AG04450 (cell line): ENCODE measurements at regions not wholly inside any gene's neighbourhood (a gene's known extent, or its start where the extent isn't known, plus 50 kb on each side); places are given as distances from the start of the nearest gene placed in this dataset.

ENCODE experiments used
- CTCF ChIA-PET: fragments of 300-600, 350-600 bp; formaldehyde crosslinking; extraction: SDS; loops from one replicate; lab custom pipeline; 2022; ENCODE audit warnings: antibody characterized with exemption, inconsistent platforms; lab: Charles Lee
- POLR2A ChIA-PET: fragments of 350-600 bp; formaldehyde crosslinking; extraction: SDS; loops from one replicate; lab custom pipeline; 2021; ENCODE audit warnings: antibody characterized with exemption, inconsistent platforms; lab: Yijun Ruan, JAX
- DNase-seq: peaks from one replicate; pipeline ENCODE4 v3.0.0-alpha.2; 2011; ENCODE audit warnings: low read depth, low spot score
- H3K27ac ChIP-seq: one replicate; pipeline ENCODE4 v1.5.1; 2012; ENCODE audit warnings: low read depth, low read length, control low read depth
- H3K27me3 ChIP-seq: one replicate; pipeline ENCODE4 v1.6.0; 2012; ENCODE audit warnings: low read length; ENCODE audit not compliant: control insufficient read depth, insufficient read depth
- H3K4me3 ChIP-seq: 2 replicates; pipeline ENCODE4 v1.5.1; 2011; ENCODE audit warnings: mild to moderate bottlenecking, low read depth, low read length, control low read depth
- H3K9me3 ChIP-seq: 2 replicates; pipeline ENCODE4 v1.5.1; 2012; ENCODE audit warnings: low read length; ENCODE audit not compliant: control insufficient read depth, insufficient read depth
- TF ChIP-seq, protein P1 (sequence below): IDR thresholded peaks from 2 replicates; pipeline ENCODE4 v1.5.1; 2011; ENCODE audit warnings: low read depth, low read length, control low read depth, inconsistent platforms

DNA sequence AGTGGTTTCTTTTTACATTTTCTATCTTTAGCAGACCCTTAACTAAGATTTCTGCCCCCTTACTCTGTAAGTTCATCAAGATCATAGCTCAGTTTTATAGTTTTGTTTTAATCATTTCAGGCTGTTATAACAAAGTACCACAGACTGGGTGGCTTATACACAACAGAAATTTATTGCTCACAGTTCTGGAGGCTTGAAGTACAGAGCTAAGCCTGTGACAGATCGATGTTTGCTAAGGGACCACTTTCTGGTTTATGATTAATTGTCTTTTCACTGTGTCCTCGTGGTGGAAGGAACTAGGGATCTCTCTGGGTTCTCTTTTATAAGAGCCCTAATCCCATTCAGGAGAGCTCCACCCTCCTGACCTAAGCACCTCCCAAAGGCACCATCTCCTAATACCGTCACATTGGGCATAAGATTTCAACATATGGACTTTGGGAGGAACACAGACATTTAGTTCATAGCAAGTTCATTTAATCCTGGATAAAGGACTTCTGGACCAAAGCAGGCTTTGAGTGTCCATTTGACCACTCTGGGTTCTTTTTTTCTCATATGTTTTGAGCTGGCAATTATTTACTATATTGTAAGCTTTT, 137.0 kb upstream of the IL15 start:
- Histone ChIP-seq H3K27me3 (no peaks in the 10 kb centered on the region), H3K4me3 (no peak overlapping the region), H3K9me3 (no peaks in the 10 kb centered on the region), H3K27ac (no peak overlapping the region)
- CTCF ChIA-PET: no interaction called here
- DNase-seq: no peak
- POLR2A ChIA-PET: no interaction called here
- TF ChIP-seq, protein P1, sequence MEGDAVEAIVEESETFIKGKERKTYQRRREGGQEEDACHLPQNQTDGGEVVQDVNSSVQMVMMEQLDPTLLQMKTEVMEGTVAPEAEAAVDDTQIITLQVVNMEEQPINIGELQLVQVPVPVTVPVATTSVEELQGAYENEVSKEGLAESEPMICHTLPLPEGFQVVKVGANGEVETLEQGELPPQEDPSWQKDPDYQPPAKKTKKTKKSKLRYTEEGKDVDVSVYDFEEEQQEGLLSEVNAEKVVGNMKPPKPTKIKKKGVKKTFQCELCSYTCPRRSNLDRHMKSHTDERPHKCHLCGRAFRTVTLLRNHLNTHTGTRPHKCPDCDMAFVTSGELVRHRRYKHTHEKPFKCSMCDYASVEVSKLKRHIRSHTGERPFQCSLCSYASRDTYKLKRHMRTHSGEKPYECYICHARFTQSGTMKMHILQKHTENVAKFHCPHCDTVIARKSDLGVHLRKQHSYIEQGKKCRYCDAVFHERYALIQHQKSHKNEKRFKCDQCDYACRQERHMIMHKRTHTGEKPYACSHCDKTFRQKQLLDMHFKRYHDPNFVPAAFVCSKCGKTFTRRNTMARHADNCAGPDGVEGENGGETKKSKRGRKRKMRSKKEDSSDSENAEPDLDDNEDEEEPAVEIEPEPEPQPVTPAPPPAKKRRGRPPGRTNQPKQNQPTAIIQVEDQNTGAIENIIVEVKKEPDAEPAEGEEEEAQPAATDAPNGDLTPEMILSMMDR: no peak

DNA sequence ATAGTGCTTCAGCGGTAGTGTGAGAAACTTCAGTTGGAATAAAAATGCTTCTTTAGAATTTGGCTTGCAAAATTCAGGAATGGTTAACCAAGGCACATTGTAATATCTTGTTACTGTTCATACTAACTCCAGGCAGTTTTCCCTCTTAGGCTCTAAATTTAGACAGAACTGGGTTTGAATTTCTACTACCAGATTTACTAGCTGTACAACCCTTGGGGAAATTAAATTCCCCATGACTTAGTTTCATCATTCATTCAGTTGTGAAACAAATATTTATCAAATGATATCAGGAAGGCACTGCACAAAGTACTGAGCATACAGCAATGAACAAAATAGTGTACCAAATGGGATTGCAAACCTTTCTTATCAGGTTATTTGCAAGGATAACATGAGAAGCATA, 135.0 kb upstream of the IL15 start:
- Histone ChIP-seq H3K9me3 (no peaks in the 10 kb centered on the region), H3K27ac (no peak overlapping the region), H3K27me3 (no peaks in the 10 kb centered on the region), H3K4me3 (no peak overlapping the region)
- ChIA-PET CTCF (no interaction called here), POLR2A (interaction anchor here (0.7 to 0.8 kb wide), 2 partner anchors 590 to 601 kb away, joined by 4 to 8 read pairs; no protein-coding TSS in a partner anchor)
- no peak for DNase-seq
- TF ChIP-seq, protein P1: no peak

DNA sequence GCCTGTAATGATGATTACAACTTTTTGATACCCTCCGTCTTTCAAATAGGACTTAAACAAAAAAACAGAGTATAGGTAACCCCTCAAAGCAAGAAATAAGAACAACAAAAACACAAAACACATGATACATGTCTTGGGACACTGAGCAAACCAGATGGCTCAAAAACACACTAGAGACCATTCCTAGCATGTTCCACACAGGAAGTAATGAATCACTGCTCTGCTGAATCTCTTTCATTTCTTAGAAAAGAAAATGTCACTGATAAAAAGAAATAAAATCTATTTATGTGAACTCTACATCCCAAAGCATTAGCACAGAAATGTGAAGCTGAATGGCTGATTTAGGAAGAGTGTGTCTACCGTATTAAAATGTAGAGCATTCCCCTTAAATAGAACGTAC, 134.5 kb upstream of the IL15 start:
- CTCF ChIA-PET: no interaction called here
- no peak overlapping the region for H3K4me3 ChIP-seq
- H3K27ac ChIP-seq: no peak overlapping the region
- TF ChIP-seq, protein P1: no peak
- H3K27me3 ChIP-seq: no peaks in the 10 kb centered on the region
- DNase-seq: no peak
- H3K9me3 ChIP-seq: no peaks in the 10 kb centered on the region
- POLR2A ChIA-PET: interaction anchor here (0.8 kb wide), 1 partner anchor 601 kb away, joined by 8 read pairs; no protein-coding TSS in a partner anchor

DNA sequence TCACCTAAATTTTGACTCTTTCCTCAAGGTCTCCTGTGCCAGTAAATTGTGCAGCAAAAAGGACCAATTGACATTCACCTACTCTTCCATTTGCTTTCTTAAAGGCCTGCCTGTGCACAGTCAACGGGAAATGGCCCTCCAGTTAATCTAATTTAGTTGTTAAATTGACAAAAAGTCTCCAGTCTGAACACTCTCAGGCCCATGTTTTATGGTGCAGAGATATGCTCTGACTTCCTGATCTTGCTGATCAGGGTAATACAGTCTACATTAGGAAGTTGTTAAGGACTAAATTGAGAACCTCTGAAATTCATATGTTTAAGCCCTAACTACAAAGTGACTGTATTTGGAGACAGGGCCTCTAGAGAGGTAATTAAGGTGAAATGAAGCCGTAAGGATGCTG, 133.6 kb upstream of the IL15 start:
- no peak for DNase-seq
- ChIA-PET POLR2A (no interaction called here), CTCF (no interaction called here)
- H3K27ac ChIP-seq: no peak overlapping the region
- no peaks in the 10 kb centered on the region for H3K9me3 ChIP-seq
- H3K27me3 ChIP-seq: no peaks in the 10 kb centered on the region
- no peak overlapping the region for H3K4me3 ChIP-seq
- TF ChIP-seq, protein P1: no peak

DNA sequence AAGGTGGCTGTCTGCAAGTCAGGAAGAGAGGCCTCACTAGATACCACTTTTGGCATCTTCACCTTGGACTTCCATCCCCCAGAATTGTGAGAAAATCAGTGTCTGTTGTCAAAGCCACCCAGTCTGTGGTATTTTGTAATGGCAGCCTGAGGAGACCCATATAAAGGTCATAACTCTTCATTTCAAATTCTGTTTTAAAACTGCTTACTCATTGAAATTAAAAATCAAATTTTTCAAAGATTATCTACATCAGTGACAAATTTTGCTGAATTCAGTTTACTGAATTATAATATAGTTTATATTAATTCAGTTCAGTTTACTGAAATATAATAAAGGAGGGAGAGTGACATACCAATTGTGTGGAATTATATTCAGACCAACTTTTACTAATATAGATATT, 133.1 kb upstream of the IL15 start:
- TF ChIP-seq, protein P1: no peak

More for the DNA sequence above, 133.1 kb upstream of the IL15 start:
- Histone ChIP-seq H3K27ac (no peak overlapping the region), H3K4me3 (no peak overlapping the region), H3K27me3 (no peaks in the 10 kb centered on the region), H3K9me3 (no peaks in the 10 kb centered on the region)
- POLR2A ChIA-PET: no interaction called here
- no peak for DNase-seq
- CTCF ChIA-PET: no interaction called here
